ENCODE measurements at regions not wholly inside any gene's neighbourhood (a gene's known extent, or its start where the extent isn't known, plus 50 kb on each side); places are given as distances from the start of the nearest gene placed in this dataset.
"Not testable (repeated sequence)": the region's sequence is repeated elsewhere in the genome, so short reads cannot be mapped to it uniquely, and the experiment has no call there.

DNA sequence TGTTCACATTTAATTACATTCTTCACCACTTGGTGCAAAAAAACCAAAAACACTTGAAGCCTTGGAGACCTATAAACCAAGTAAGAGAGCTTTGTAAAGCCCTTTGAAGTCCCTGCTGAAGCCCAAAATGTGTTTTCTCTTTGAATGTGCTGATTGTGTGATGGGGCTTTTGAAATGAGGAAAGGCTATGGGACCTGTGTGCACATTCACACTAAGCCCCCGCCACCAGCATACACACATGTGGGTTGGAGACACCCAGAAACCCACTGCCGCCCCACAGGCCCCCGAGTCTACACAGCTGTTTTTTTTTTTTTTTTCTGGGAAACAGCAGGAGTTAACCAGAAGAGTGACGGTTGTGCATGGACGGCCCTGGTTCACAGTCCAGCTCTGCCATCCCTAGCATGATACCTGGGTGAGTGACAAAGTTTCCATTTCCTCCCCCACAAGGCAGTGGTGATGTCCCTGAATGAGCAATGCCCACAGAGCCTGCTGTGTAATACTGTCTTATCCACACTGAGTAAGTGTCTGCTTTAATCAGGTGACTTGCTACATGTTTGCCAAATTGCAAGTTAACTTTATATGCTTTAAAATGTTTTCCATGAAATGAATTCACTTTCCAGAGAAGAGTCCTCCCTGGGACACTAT, 154.6 kb upstream of the GDF10 start:
- DNase-seq: no peak

DNA sequence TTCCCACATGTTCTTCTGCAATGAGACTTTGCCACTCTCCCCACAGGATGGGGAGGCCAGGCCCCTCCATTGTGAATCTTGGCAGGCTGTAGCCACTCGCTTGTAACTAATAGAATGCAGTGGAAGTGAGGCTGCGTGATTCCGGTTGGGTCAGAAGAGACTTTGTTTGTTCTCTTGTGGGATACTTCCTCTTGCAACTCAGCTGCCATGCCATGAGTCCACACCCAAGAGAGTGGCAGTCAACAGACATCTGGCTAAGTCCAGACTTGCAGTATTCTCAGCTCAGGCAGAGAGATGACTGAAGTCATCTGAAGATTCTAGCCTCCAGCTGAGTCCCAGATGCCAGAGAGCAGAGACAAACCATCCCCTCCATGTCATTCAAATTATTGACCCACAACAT, 153.4 kb upstream of the GDF10 start:
- no peak for DNase-seq

- DNase-seq: no peak
Observed at GRCh38 chr10:47147186-47147585, 152.8 kb upstream of the GDF10 start.

- no peak for DNase-seq
Observed at GRCh38 chr10:47150581-47150980, 149.4 kb upstream of the GDF10 start.

DNA sequence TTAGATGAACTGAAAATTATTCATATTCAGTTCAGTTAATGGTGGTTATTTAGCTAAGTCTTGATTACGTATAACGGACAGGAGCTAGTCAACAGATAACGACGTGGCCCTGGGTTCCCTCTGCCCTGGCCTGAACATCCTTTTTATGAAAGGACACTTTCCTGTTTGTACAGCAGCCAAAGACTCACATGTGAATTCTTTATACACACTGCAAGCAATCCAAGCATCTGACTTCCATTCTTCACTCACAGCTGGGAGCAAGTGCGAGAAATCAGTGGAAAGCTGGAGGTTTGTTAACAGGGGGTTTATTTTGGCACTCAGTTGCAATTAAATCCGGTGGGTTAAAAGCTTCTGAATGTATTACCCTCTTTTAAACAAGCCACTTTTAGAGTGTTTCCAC, 148.1 kb upstream of the GDF10 start:
- no peak for DNase-seq

DNA sequence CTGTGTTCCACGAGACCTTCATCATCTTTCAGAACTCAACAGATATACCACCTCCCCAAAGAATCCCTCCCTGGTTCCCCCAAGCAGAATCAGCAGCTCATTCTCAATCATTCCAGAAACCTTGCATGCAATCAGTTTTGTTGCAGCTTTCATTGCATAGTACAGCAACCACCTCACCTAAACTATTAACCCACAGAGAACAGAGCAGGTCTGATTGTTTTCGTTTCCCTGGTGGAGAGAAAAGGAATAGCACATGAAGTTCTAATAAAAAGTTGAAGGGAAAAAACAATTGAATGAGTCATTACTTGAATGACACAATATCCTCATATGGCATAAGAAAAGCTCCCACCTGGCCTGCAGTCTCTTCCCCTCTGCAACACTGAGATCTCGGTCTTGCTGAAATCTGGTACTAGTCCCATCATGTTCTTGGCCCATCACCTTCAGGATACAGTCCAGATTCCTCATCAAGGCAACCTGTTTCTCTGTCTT, 147.1 kb upstream of the GDF10 start:
- no peak for DNase-seq

- DNase-seq: no peak
Observed at GRCh38 chr10:47154762-47155161, 145.2 kb upstream of the GDF10 start.

DNA sequence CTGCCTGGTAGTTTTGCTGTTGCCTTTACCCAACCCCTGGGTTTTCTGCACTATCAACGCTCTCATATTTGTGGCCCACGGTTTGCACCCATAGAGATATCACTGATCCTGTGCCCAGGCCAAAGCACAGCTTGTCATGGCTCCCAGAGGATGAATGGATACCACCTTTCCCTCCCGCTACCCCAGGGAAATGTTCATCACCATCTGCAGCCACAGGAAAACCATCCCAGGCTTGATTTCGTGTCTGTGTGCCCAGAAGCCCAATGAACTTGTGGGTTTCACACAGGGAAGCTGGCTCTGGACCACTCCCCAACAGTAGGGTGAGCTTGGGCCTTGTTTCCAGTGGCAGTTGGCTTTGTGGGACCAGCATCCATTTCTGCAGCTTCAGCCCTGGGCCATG, 143.1 kb upstream of the GDF10 start:
- no peak for DNase-seq

- DNase-seq: no peak
Observed at GRCh38 chr10:47158116-47159071, 141.6 kb upstream of the GDF10 start.

- no peak for DNase-seq
Observed at GRCh38 chr10:47159361-47160260, 140.4 kb upstream of the GDF10 start.

GRCh38 chr10:47160261-47160908, 139.6 kb upstream of the GDF10 start:
- DNase-seq: no peak

DNA sequence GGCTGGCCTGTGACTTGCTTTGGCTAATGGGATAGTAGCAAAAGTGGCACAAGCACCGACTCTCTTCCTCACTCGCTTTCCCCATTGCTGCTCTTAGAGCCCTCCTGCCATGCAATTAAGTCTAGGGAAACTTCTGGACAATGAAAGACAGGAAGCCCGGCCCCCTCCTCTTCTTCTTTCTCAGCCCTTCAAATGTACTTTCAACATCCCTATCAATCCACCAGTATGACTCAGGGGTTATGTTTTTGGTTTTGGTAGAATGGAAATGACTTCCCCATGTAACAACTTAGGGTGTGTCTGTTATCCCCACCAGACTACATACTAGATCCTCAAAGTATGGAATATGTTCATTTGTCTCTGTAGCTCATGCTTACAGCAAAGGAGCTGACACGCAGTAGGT, 139.0 kb upstream of the GDF10 start:
- no peak for DNase-seq

GRCh38 chr10:47161465-47161864, 138.5 kb upstream of the GDF10 start:
- DNase-seq: no peak

DNA sequence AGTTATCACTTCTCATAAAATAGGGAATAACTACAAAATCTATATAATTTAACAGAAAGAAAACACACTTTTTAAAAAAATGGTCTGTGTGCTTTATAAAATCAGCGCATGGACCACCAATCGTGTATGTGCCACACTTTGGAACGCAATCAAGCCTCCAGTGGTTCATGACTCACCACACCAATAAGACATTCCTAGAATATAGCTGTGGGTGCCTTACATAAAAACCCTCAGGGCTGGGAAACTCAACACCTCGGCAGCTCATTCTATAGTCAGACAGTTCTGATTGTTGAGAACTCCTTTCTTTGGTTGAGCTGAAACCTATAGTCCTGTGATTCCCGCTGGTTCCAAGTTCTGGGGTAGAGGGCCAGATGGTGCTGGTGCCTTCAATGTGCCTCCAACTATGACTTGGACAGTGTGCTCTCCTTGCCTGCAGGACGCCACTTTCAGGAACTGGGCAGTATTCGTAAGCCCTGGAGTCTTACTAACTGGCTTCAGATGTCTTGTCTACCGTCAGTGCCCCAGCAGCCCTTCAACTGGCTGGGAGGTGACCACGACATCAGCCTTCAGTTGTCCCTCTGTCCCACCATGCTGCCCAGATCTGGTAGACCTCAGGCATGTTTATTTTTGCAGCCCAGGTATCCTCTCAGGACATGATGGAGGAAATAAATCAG, 135.7 kb upstream of the GDF10 start:
- DNase-seq: no peak

GRCh38 chr10:47164800-47165128, 135.2 kb upstream of the GDF10 start:
- no peak for DNase-seq

- DNase-seq: no peak
Observed at GRCh38 chr10:47165168-47165710, 134.8 kb upstream of the GDF10 start.

- DNase-seq: no peak
Observed at GRCh38 chr10:47165711-47166404, 134.1 kb upstream of the GDF10 start.

GRCh38 chr10:47166405-47166777, 133.6 kb upstream of the GDF10 start:
- no peak for DNase-seq

DNA sequence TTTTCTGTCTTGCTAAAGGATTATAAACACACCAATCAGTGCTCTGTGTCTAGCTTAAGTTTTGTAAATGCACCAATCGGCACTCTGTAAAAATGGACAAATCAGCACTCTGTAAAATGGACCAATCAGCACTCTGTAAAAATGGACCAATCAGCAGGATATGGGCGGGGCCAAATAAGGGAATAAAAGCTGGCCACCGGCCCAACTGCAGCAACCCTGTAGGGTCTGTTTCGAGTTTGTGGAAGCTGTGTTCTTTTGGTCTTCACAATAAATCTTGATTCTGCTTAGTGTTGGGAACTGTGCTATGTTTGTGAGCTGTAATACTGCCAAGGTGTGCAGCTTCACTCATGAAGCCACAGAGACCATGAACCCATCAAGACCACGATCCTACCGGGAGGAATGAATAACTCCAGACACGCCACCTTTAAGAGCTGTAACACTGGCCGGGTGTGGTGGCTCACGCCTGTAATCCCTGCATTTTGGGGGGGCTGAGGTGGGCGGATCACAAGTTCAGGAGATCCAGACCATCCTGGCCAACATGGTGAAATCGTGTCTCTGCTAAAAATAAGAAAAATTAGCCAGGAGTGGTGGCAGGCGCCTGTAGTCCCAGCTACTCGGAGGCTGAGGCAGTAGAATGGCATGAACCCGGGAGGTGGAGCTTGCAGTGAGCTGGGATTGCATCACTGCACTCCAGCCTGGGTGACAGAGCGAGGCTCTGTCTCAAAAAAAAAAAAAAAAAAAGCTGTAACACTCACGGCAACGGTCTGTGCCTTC, 133.0 kb upstream of the GDF10 start:
- DNase-seq: not testable (repeated sequence)

DNA sequence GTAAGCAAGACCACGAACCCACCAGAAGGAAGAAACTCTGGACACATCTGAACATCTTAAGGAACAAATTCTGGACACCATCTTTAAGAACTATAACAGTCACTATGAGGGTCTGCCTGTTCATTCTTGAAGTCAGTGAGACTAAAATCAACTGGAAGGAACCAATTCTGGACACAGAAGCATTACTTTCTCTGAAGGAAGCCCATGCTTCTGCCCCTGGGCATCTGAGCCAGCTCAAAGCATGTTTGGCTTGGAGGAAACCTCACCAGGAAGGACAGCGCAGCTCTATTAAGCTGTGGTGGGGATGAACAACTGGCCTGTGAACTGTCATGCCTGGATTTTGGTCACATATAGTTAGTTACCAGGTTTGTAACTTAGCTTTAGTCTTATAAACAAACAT, 132.4 kb upstream of the GDF10 start:
- DNase-seq: no peak

Measured in NCI-H510A treated with DMSO at 0.1 percent for 48 hours (cell line).